ENCODE measurements at regions not wholly inside any gene's neighbourhood (a gene's known extent, or its start where the extent isn't known, plus 50 kb on each side); places are given as distances from the start of the nearest gene placed in this dataset.

GRCh38 chr5:109917154-109917546 lies 227.4 kb downstream of the MAN2A1 start:
- DNase-seq (ENCODE audit: low read depth in 2 of 2, low spot score in 1 of 2): no peak

GRCh38 chr5:109917966-109918365 lies 228.2 kb downstream of the MAN2A1 start:
- no peak for DNase-seq (ENCODE audit: low read depth in 2 of 2, low spot score in 1 of 2)

GRCh38 chr5:109920736-109921135 lies 231.0 kb downstream of the MAN2A1 start:
- DNase-seq (ENCODE audit: low read depth in 2 of 2, low spot score in 1 of 2): no peak

- DNase-seq (ENCODE audit: low read depth in 2 of 2, low spot score in 1 of 2): peak in 1 of 2 donors; percentile 18
Measured at GRCh38 chr5:109921735-109922380, 232.1 kb downstream of the MAN2A1 start.

- DNase-seq (ENCODE audit: low read depth in 2 of 2, low spot score in 1 of 2): no peak
Measured at GRCh38 chr5:109922381-109922995, 232.8 kb downstream of the MAN2A1 start.

- no peak for DNase-seq (ENCODE audit: low read depth in 2 of 2, low spot score in 1 of 2)
Measured at GRCh38 chr5:109923205-109923604, 233.5 kb downstream of the MAN2A1 start.

- no peak for DNase-seq (ENCODE audit: low read depth in 2 of 2, low spot score in 1 of 2)
Measured at GRCh38 chr5:109924237-109925107, 234.7 kb downstream of the MAN2A1 start.

GRCh38 chr5:109927639-109928038 lies 237.9 kb downstream of the MAN2A1 start:
- DNase-seq (ENCODE audit: low read depth in 2 of 2, low spot score in 1 of 2): no peak

- no peak for DNase-seq (ENCODE audit: low read depth in 2 of 2, low spot score in 1 of 2)
Measured at GRCh38 chr5:109928046-109928445, 238.3 kb downstream of the MAN2A1 start.

GRCh38 chr5:109928811-109929210 lies 239.1 kb downstream of the MAN2A1 start:
- no peak for DNase-seq (ENCODE audit: low read depth in 2 of 2, low spot score in 1 of 2)

GRCh38 chr5:109929376-109929775 lies 239.6 kb downstream of the MAN2A1 start:
- DNase-seq (ENCODE audit: low read depth in 2 of 2, low spot score in 1 of 2): no peak

- DNase-seq (ENCODE audit: low read depth in 2 of 2, low spot score in 1 of 2): no peak
Measured at GRCh38 chr5:109929911-109930310, 240.2 kb downstream of the MAN2A1 start.

- no peak for DNase-seq (ENCODE audit: low read depth in 2 of 2, low spot score in 1 of 2)
Measured at GRCh38 chr5:109931049-109931780, 241.5 kb downstream of the MAN2A1 start.

GRCh38 chr5:109935833-109936490 lies 246.2 kb downstream of the MAN2A1 start:
- DNase-seq (ENCODE audit: low read depth in 2 of 2, low spot score in 1 of 2): no peak

- DNase-seq (ENCODE audit: low read depth in 2 of 2, low spot score in 1 of 2): no peak
Measured at GRCh38 chr5:109936996-109937395, 247.3 kb downstream of the MAN2A1 start.

GRCh38 chr5:109937951-109938350 lies 248.2 kb downstream of the MAN2A1 start:
- no peak for DNase-seq (ENCODE audit: low read depth in 2 of 2, low spot score in 1 of 2)

GRCh38 chr5:109938453-109938852 lies 248.7 kb downstream of the MAN2A1 start:
- DNase-seq (ENCODE audit: low read depth in 2 of 2, low spot score in 1 of 2): no peak

GRCh38 chr5:109939116-109939682 lies 249.5 kb downstream of the MAN2A1 start:
- no peak for DNase-seq (ENCODE audit: low read depth in 2 of 2, low spot score in 1 of 2)

GRCh38 chr5:109942646-109943045 lies 252.9 kb downstream of the MAN2A1 start:
- DNase-seq (ENCODE audit: low read depth in 2 of 2, low spot score in 1 of 2): no peak

GRCh38 chr5:109943701-109944235 lies 254.0 kb downstream of the MAN2A1 start:
- DNase-seq (ENCODE audit: low read depth in 2 of 2, low spot score in 1 of 2): no peak

All from stimulated activated CD8-positive, alpha-beta memory T cell treated with anti-CD3 and anti-CD28 coated beads, Interleukin-4, amount 100 ng/mL, for 1 hour (primary cell).